DND-41 (cell line): ENCODE measurements at regions not wholly inside any gene's neighbourhood (a gene's known extent, or its start where the extent isn't known, plus 50 kb on each side); places are given as distances from the start of the nearest gene placed in this dataset.

Experiments used
- ATAC-seq: fragments of 200-7000 bp; cut with Tn5 transposase; 3 replicates; pipeline ENCODE4 v1.9.1; 2021; ENCODE audit warnings: low read depth; ENCODE audit not compliant: insufficient read depth
- DNase-seq: peaks from one replicate; pipeline ENCODE4 v3.0.0-alpha.2; 2020
- H2AFZ ChIP-seq: 2 replicates; pipeline ENCODE4 v1.6.0; 2012; ENCODE audit warnings: low read depth, low read length
- H3K27ac ChIP-seq: 2 replicates; pipeline ENCODE4 v1.5.1; 2012; ENCODE audit warnings: low read length, inconsistent platforms
- H3K27me3 ChIP-seq: fragments of 200-600 bp; sonication (generic); 2 replicates; pipeline ENCODE4 v1.6.0; 2012; ENCODE audit warnings: low read length, mild to moderate bottlenecking, inconsistent platforms; ENCODE audit not compliant: insufficient read depth, poor library complexity
- H3K36me3 ChIP-seq: 2 replicates; pipeline ENCODE4 v1.5.1; 2012; ENCODE audit warnings: low read length, inconsistent platforms; ENCODE audit not compliant: insufficient read depth
- H3K4me1 ChIP-seq: 2 replicates; pipeline ENCODE4 v1.5.1; 2012; ENCODE audit warnings: mild to moderate bottlenecking, low read length; ENCODE audit not compliant: insufficient read depth
- H3K4me2 ChIP-seq: 2 replicates; pipeline ENCODE4 v1.6.0; 2012; ENCODE audit warnings: mild to moderate bottlenecking, moderate library complexity, low read length, inconsistent platforms; ENCODE audit not compliant: insufficient read depth
- H3K4me3 ChIP-seq, 2 experiments: fragments of 200-600 bp in 1 of 2; shearing (Covaris generic) in 1 of 2; 2 replicates each; pipeline ENCODE4 v1.5.1; 2012 to 2016; ENCODE audit warnings: inconsistent platforms in 2 of 2, low read length in 2 of 2, mild to moderate bottlenecking in 2 of 2, low read depth in 1 of 2, moderate library complexity in 1 of 2
- H3K79me2 ChIP-seq: 2 replicates; pipeline ENCODE4 v1.6.0; 2012; ENCODE audit warnings: low read length, inconsistent platforms; ENCODE audit not compliant: insufficient read depth
- H3K9ac ChIP-seq: 2 replicates; pipeline ENCODE4 v1.6.0; 2012; ENCODE audit warnings: low read depth, mild to moderate bottlenecking, inconsistent platforms, low read length, moderate library complexity
- H3K9me3 ChIP-seq: 2 replicates; pipeline ENCODE4 v1.5.1; 2012; ENCODE audit warnings: low read length, moderate library complexity, mild to moderate bottlenecking, inconsistent platforms; ENCODE audit not compliant: insufficient read depth, severe bottlenecking
- H4K20me1 ChIP-seq: 2 replicates; pipeline ENCODE4 v1.6.0; 2012; ENCODE audit warnings: low read length; ENCODE audit not compliant: insufficient read depth
- CTCF ChIP-seq: IDR thresholded peaks from 2 replicates; pipeline ENCODE4 v1.5.1; 2012; ENCODE audit warnings: borderline replicate concordance, low read length, moderate library complexity, mild to moderate bottlenecking; ENCODE audit not compliant: poor library complexity, severe bottlenecking; ENCODE audit errors: extremely low read depth
- EZH2 ChIP-seq: IDR thresholded peaks from 3 replicates; pipeline ENCODE4 v1.6.1; 2012; ENCODE audit warnings: borderline replicate concordance, low read depth, mild to moderate bottlenecking, moderate library complexity, low read length, inconsistent platforms; ENCODE audit not compliant: severe bottlenecking

- H3K9me3 ChIP-seq = no peaks in the 10 kb centered on the region
- H3K79me2 ChIP-seq = no peaks in the 10 kb centered on the region
- no peak overlapping the region for H3K9ac ChIP-seq
- H3K36me3 ChIP-seq = no peaks in the 10 kb centered on the region
- no peaks in the 10 kb centered on the region for H4K20me1 ChIP-seq
- DNase-seq (no peak), ATAC-seq (no peak)
- no peak overlapping the region for H2AFZ ChIP-seq
- H3K4me1 ChIP-seq = no peaks in the 10 kb centered on the region
- no peak overlapping the region for H3K4me2 ChIP-seq
- no peak for TF ChIP-seq EZH2
- no peak for TF ChIP-seq CTCF
- no peaks in the 10 kb centered on the region for H3K27me3 ChIP-seq
- no peak overlapping the region for H3K4me3 ChIP-seq
- no peak overlapping the region for H3K27ac ChIP-seq
These were observed 1128.4 kb upstream of the MAP3K7 start for GRCh38 chr6:91715171-91715805.

DNA sequence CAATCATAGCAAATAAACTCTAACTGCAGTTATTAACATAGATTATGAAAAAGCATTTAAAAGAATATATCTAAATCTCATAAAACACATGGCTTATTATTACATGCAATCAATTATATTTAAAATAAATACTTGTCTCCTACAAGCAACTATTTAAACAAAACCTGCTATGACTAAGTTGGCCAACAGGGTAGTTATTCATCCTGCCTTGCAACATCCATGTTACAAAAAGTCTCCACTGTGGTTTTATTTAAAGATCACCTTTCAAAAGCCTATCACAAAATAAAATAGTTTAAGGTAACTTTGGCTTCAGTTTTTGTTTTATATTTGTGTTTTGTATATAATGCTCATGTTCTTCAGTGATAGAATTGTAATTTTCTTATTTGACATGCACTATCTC, 1127.0 kb upstream of the MAP3K7 start:
- H3K9ac ChIP-seq = no peak overlapping the region
- H3K4me1 ChIP-seq = no peaks in the 10 kb centered on the region

GRCh38 chr6:91711518-91711917, 1124.6 kb upstream of the MAP3K7 start:
- DNase-seq = no peak
- no peaks in the 10 kb centered on the region for H4K20me1 ChIP-seq
- no peak overlapping the region for H2AFZ ChIP-seq
- H3K27ac ChIP-seq = no peak overlapping the region
- no peak for ATAC-seq
- H3K27me3 ChIP-seq = no peaks in the 10 kb centered on the region
- no peaks in the 10 kb centered on the region for H3K9me3 ChIP-seq
- H3K4me3 ChIP-seq = no peak overlapping the region
- H3K36me3 ChIP-seq = no peaks in the 10 kb centered on the region
- no peaks in the 10 kb centered on the region for H3K4me1 ChIP-seq
- H3K4me2 ChIP-seq = no peak overlapping the region
- TF ChIP-seq CTCF (no peak), EZH2 (no peak)
- no peak overlapping the region for H3K9ac ChIP-seq
- H3K79me2 ChIP-seq = no peaks in the 10 kb centered on the region

More for the DNA sequence above, 1127.0 kb upstream of the MAP3K7 start:
- no peak for DNase-seq
- H3K9me3 ChIP-seq = no peaks in the 10 kb centered on the region
- H3K4me2 ChIP-seq = no peak overlapping the region
- H3K79me2 ChIP-seq = no peaks in the 10 kb centered on the region
- H4K20me1 ChIP-seq = no peaks in the 10 kb centered on the region
- no peaks in the 10 kb centered on the region for H3K36me3 ChIP-seq
- H3K4me3 ChIP-seq = no peak overlapping the region
- TF ChIP-seq EZH2 (no peak), CTCF (no peak)
- H3K27me3 ChIP-seq = no peaks in the 10 kb centered on the region
- H3K27ac ChIP-seq = no peak overlapping the region
- no peak for ATAC-seq
- H2AFZ ChIP-seq = no peak overlapping the region

- H3K4me2 ChIP-seq = no peak overlapping the region
- no peaks in the 10 kb centered on the region for H3K27me3 ChIP-seq
- no peaks in the 10 kb centered on the region for H3K79me2 ChIP-seq
- no peak overlapping the region for H3K9ac ChIP-seq
- H3K27ac ChIP-seq = no peak overlapping the region
- H3K4me1 ChIP-seq = no peaks in the 10 kb centered on the region
- H3K36me3 ChIP-seq = no peaks in the 10 kb centered on the region
- no peaks in the 10 kb centered on the region for H4K20me1 ChIP-seq
- H2AFZ ChIP-seq = no peak overlapping the region
- no peaks in the 10 kb centered on the region for H3K9me3 ChIP-seq
- TF ChIP-seq EZH2 (no peak), CTCF (no peak)
- DNase-seq = no peak
- no peak for ATAC-seq
- H3K4me3 ChIP-seq = no peak overlapping the region
These were observed 1123.5 kb upstream of the MAP3K7 start for GRCh38 chr6:91710342-91710741.
